Breast epithelium (tissue), 4 donors: ENCODE measurements at regions not wholly inside any gene's neighbourhood (a gene's known extent, or its start where the extent isn't known, plus 50 kb on each side); places are given as distances from the start of the nearest gene placed in this dataset.

Experiments
- DNase-seq, 2 donors: peaks; one replicate each; pipeline ENCODE4 v3.0.0-alpha.2; 2019; ENCODE audit warnings: low spot score in 2 of 2
- H3K27ac ChIP-seq, 2 donors: fragments of 200-600 bp; sonication (generic) in 1 of 2; one replicate each; pipeline ENCODE4 v1.5.1; 2016 to 2019; ENCODE audit warnings: mild to moderate bottlenecking in 1 of 2
- H3K27me3 ChIP-seq, 2 donors: fragments of 200-600 bp; sonication (generic) in 1 of 2; one replicate each; pipeline versions ENCODE4 v1.5.1 to v1.6.0; 2017 to 2019; ENCODE audit warnings: control low read depth in 1 of 2, mild to moderate bottlenecking in 1 of 2
- H3K36me3 ChIP-seq: fragments of 200-600 bp; one replicate; pipeline ENCODE4 v1.5.1; 2019
- H3K4me1 ChIP-seq, 2 donors: fragments of 200-600 bp; sonication (generic); one replicate each; pipeline ENCODE4 v1.5.1; 2016 to 2019; ENCODE audit warnings: control low read depth in 1 of 2
- H3K4me3 ChIP-seq, 3 donors: fragments of 200-600 bp; sonication (generic); 1 replicate in 2 of 3; 2 replicates in 1 of 3; pipeline ENCODE4 v1.5.1; 2016 to 2019; ENCODE audit warnings: mild to moderate bottlenecking in 3 of 3, moderate library complexity in 2 of 3
- H3K9me3 ChIP-seq, 2 donors: fragments of 200-600 bp; sonication (generic) in 1 of 2; one replicate each; pipeline ENCODE4 v1.5.1; 2016 to 2019; ENCODE audit warnings: control low read depth in 1 of 2
- POLR2A ChIP-seq: fragments of 450-650 bp; IDR thresholded peaks from one replicate; pipeline ENCODE4 v1.6.1; 2016; ENCODE audit warnings: antibody characterized with exemption, mild to moderate bottlenecking, moderate library complexity
- POLR2AphosphoS5 ChIP-seq, 3 donors: sonication (generic); formaldehyde crosslinking; IDR thresholded peaks; one replicate each; pipeline ENCODE4 v1.6.1; 2017; ENCODE audit warnings: antibody characterized with exemption in 3 of 3
- intact Hi-C: fragments of 100-400 bp; cut with DNase I; formaldehyde crosslinking; loops from one replicate; pipeline ENCODE4 v1.15.1; 2023; ENCODE audit warnings: low total_unique reads
- TF ChIP-seq, protein P1 (sequence below), 3 donors: fragments of 450-650 bp; IDR thresholded peaks; one replicate each; pipeline ENCODE4 v1.5.1; 2016 to 2017; ENCODE audit warnings: antibody characterized with exemption in 3 of 3, mild to moderate bottlenecking in 3 of 3, moderate library complexity in 3 of 3

DNA sequence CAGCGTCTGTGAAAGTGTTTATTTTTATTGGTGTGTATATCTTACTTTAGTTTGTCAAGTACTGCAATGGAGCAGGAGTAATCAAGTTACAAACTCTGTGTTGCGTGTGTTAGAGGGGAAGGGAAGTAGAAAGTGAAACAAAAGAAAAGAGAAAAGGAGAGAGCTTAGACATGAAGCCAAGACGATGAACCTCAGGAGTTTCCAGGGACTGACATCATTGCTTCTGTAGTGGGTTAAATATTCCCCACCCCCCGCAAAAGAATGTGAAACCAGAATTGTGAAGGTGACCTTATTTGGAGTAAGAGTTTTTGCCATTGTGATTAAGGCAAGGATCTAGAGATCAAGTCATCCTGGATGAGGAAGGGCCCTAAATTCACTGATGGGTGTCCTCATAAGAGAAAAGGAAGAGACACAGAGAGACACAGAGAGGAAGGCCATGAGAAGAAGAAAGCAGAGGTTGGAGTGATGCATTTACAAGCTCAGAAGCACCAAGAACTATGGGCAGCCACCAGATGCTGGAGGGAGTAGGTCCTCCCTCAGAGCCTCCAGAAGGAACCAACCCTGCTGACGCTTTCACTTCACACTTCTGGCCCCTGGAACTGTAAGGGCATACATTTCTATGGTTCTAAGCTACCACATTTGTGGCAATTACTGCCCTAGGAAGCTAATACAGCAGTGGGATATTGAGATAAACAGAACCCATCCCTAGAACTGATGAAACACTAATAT, 173.6 kb upstream of the SFRP2 start:
- no peak for DNase-seq
- intact Hi-C loops: no loop called here
- Histone ChIP-seq H3K4me3 (peak overlapping the region in 1 of 3 donors; percentile 6), H3K27ac (peak overlapping the region in 1 of 2 donors; percentile 15), H3K27me3 (no peaks in the 10 kb centered on the region), H3K9me3 (no peaks in the 10 kb centered on the region), H3K36me3 (no peaks in the 10 kb centered on the region), H3K4me1 (no peaks in the 10 kb centered on the region)
- TF ChIP-seq, protein P1, sequence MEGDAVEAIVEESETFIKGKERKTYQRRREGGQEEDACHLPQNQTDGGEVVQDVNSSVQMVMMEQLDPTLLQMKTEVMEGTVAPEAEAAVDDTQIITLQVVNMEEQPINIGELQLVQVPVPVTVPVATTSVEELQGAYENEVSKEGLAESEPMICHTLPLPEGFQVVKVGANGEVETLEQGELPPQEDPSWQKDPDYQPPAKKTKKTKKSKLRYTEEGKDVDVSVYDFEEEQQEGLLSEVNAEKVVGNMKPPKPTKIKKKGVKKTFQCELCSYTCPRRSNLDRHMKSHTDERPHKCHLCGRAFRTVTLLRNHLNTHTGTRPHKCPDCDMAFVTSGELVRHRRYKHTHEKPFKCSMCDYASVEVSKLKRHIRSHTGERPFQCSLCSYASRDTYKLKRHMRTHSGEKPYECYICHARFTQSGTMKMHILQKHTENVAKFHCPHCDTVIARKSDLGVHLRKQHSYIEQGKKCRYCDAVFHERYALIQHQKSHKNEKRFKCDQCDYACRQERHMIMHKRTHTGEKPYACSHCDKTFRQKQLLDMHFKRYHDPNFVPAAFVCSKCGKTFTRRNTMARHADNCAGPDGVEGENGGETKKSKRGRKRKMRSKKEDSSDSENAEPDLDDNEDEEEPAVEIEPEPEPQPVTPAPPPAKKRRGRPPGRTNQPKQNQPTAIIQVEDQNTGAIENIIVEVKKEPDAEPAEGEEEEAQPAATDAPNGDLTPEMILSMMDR (IDR thresholded peaks at IDR 0.05): no peak
- TF ChIP-seq POLR2A (no peak), POLR2AphosphoS5 (IDR thresholded peaks at IDR 0.05) (no peak)

DNA sequence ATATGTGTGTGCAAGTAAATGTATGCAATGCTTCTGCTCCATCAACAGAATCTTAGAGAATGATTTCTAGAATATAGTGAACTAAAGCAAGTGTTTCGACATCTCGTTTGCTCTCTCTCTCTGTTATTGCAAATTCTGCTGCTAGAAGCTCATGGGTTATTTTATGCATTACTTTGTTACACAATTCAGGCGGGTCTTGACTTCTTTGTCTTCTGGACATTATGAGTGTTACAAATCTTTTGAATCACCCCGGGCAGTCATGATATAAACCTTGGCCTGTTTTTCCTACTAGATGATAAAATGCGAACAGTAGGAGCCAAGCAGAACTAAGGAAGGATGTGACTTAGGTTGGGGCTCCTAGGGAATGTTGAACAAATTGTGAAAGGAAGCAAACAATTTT, 166.4 kb upstream of the SFRP2 start:
- Histone ChIP-seq H3K27ac (no peak overlapping the region), H3K9me3 (no peaks in the 10 kb centered on the region), H3K4me3 (no peak overlapping the region), H3K4me1 (no peaks in the 10 kb centered on the region), H3K36me3 (no peaks in the 10 kb centered on the region), H3K27me3 (no peaks in the 10 kb centered on the region)
- no peak for TF ChIP-seq POLR2A
- no peak for TF ChIP-seq POLR2AphosphoS5 (IDR thresholded peaks at IDR 0.05)
- TF ChIP-seq, protein P1 (IDR thresholded peaks at IDR 0.05): no peak
- intact Hi-C loops: no loop called here
- DNase-seq: no peak

DNA sequence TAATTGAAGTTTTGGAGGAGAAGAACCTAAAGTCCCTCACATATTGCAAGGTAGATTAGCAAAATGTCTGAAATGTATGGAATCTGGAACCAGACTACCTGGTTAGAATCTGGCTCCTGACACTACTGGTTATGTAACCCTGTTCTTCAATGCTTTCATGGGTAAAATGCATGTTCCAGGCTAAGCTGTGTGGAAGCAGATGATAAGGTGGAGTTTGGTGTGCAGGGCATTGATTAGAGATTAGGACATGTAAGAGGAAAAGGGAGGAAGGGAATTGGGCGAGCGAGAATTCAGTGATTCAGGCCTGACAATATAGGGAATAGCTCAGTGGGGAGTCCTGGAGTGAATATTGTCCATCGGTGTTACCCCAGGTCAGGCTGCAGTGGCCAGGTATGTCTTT, 165.8 kb upstream of the SFRP2 start:
- intact Hi-C loops: no loop called here
- H3K4me1 ChIP-seq: no peaks in the 10 kb centered on the region
- H3K9me3 ChIP-seq: no peaks in the 10 kb centered on the region
- DNase-seq: no peak
- TF ChIP-seq, protein P1 (IDR thresholded peaks at IDR 0.05): no peak
- TF ChIP-seq POLR2A (no peak), POLR2AphosphoS5 (IDR thresholded peaks at IDR 0.05) (no peak)
- no peak overlapping the region for H3K4me3 ChIP-seq
- no peaks in the 10 kb centered on the region for H3K36me3 ChIP-seq
- no peak overlapping the region for H3K27ac ChIP-seq
- H3K27me3 ChIP-seq: no peaks in the 10 kb centered on the region

DNA sequence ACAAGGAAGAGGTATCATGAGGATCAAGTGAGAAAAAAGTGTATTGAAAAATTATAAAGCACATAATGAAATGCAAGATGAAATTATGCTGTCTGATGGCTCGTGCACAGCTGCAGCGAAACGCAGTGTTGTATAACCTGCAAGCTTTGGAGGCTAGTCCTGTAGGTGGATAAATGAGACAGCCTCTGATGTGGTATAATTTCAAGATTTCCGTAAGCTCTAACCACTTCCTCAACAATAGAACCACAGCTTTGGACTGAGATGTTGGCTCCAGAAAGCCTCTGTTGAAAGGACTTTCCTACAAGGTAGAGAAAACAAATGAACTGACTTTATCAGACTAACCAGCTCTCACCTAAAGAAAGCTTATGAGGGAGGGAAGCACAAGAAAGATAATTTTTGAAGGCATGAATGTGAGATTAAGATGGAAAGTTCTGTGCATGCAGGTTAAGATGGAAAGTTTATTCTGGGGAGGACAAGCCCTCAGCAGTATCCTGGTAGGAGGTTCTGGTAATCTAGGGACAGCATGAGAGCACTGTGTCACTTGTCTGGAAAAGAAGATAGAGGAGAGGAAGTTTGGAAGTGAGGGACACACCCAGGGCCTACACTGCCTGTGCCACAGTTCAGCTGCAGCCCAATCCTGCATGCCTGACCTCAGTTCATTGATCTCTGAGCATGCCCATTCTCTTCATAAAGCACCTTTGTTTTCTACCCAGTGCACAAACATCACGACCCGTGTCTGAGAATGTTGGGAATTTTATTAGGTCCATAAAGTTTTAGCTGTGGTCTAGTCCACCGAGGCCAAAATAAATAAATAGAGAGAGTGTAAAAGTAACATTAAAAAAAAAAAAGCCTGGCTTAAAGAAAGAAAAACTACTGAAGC, 161.5 kb upstream of the SFRP2 start:
- intact Hi-C loops: no loop called here
- Histone ChIP-seq H3K4me1 (no peaks in the 10 kb centered on the region), H3K27me3 (no peaks in the 10 kb centered on the region), H3K27ac (no peak overlapping the region), H3K9me3 (peaks cover 0 to 9% of the 10 kb centered on the region in 2 donors), H3K4me3 (no peak overlapping the region), H3K36me3 (no peaks in the 10 kb centered on the region)
- DNase-seq: no peak
- no peak for TF ChIP-seq POLR2A
- no peak for TF ChIP-seq POLR2AphosphoS5 (IDR thresholded peaks at IDR 0.05)
- TF ChIP-seq, protein P1 (IDR thresholded peaks at IDR 0.05): no peak

DNA sequence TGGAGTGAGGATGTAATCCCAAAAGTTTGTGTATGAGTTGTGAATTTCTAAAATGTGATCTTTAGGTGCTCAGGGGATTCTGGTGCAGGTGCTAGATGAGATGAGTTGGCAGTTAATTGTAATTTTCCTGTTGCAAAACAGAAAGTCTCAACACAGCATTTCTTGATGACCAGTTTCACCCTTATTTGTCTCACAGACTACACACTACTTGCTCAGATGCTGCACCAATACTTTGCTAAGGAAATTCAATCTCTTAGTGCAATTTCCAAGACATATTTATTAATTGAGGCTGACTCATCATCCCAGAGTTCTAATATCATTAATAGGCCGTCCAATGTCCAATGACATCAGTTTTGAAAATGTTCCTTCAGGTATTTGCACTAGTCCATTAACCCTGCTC, 159.2 kb upstream of the SFRP2 start:
- DNase-seq: no peak
- Histone ChIP-seq H3K27me3 (no peaks in the 10 kb centered on the region), H3K27ac (no peak overlapping the region), H3K4me3 (no peak overlapping the region), H3K4me1 (no peaks in the 10 kb centered on the region), H3K36me3 (no peaks in the 10 kb centered on the region), H3K9me3 (peaks cover 0 to 12% of the 10 kb centered on the region in 2 donors)
- intact Hi-C loops: no loop called here
- TF ChIP-seq POLR2AphosphoS5 (IDR thresholded peaks at IDR 0.05): no peak
- TF ChIP-seq POLR2A: no peak
- TF ChIP-seq, protein P1 (IDR thresholded peaks at IDR 0.05): no peak
